PC-3 (cell line): ENCODE measurements at regions not wholly inside any gene's neighbourhood (a gene's known extent, or its start where the extent isn't known, plus 50 kb on each side); places are given as distances from the start of the nearest gene placed in this dataset.

Source experiments
- ATAC-seq: fragments of 200-7000 bp; cut with Tn5 transposase; 2 replicates; pipeline ENCODE4 v1.9.1; 2020; ENCODE audit warnings: mild to moderate bottlenecking, moderate library complexity
- BruUV-seq: library from RNA; stranded (reverse); fragments of 400-500 nt; replicated peaks from 2 replicates; lab custom pipeline; 2021; lab: Mats Ljungman, UMichigan
- CTCF ChIA-PET: fragments of 300-600 bp; sonication (Branson Sonifier 250); formaldehyde crosslinking; loops from one replicate; lab custom pipeline; 2022; ENCODE audit warnings: antibody characterized with exemption; lab: Charles Lee
- POLR2A ChIA-PET: fragments of 300-600 bp; sonication (Branson Sonifier 250); formaldehyde crosslinking; loops from one replicate; lab custom pipeline; 2022; ENCODE audit warnings: antibody characterized with exemption; ENCODE audit not compliant: unreplicated experiment; lab: Charles Lee
- DNase-seq: peaks from one replicate; pipeline ENCODE4 v3.0.0-alpha.2; 2015
- H2AFZ ChIP-seq: fragments of 300-600 bp; sonication (generic); 2 replicates; pipeline ENCODE4 v1.6.0; 2016; ENCODE audit warnings: antibody characterized with exemption, low read length
- H3F3A ChIP-seq: fragments of 300-600 bp; sonication (generic); one replicate; pipeline ENCODE4 v1.6.0; 2017; ENCODE audit warnings: antibody characterized with exemption, low read length, control low read depth, mild to moderate bottlenecking; ENCODE audit not compliant: unreplicated experiment
- H3K27ac ChIP-seq: fragments of 300-600 bp; sonication (generic); 2 replicates; pipeline ENCODE4 v1.5.1; 2016; ENCODE audit warnings: mild to moderate bottlenecking, low read length
- H3K27me3 ChIP-seq: fragments of 300-600 bp; sonication (generic); 2 replicates; pipeline ENCODE4 v1.6.1; 2016; ENCODE audit warnings: low read length, mixed read lengths
- H3K36me3 ChIP-seq: fragments of 300-600 bp; sonication (generic); 2 replicates; pipeline ENCODE4 v1.6.1; 2016; ENCODE audit warnings: low read depth, mixed run types, low read length, mixed read lengths
- H3K4me1 ChIP-seq: fragments of 300-600 bp; sonication (generic); 2 replicates; pipeline ENCODE4 v1.5.1; 2016; ENCODE audit warnings: low read length; ENCODE audit not compliant: insufficient read depth
- H3K4me2 ChIP-seq: fragments of 300-600 bp; sonication (generic); 2 replicates; pipeline ENCODE4 v1.6.0; 2016; ENCODE audit warnings: low read length
- H3K4me3 ChIP-seq: fragments of 300-600 bp; sonication (generic); 2 replicates; pipeline ENCODE4 v1.5.1; 2016; ENCODE audit warnings: mild to moderate bottlenecking, low read length, mixed read lengths
- H3K79me2 ChIP-seq: fragments of 300-600 bp; sonication (generic); 2 replicates; pipeline ENCODE4 v1.6.1; 2017; ENCODE audit warnings: low read length, mixed read lengths
- H3K9ac ChIP-seq: fragments of 300-600 bp; sonication (generic); 2 replicates; pipeline ENCODE4 v1.6.0; 2016; ENCODE audit warnings: mild to moderate bottlenecking, low read length
- H3K9me2 ChIP-seq: fragments of 300-600 bp; sonication (generic); replicated peaks from 2 replicates; pipeline ENCODE4 v1.6.1; 2016; ENCODE audit warnings: mixed run types, low read length, mixed read lengths
- H3K9me3 ChIP-seq: fragments of 300-600 bp; sonication (generic); 2 replicates; pipeline ENCODE4 v1.6.1; 2016; ENCODE audit warnings: low read length, mixed read lengths
- H4K20me1 ChIP-seq: fragments of 300-600 bp; sonication (generic); 2 replicates; pipeline ENCODE4 v1.6.1; 2016; ENCODE audit warnings: low read length, mixed read lengths
- EZH2 ChIP-seq: fragments of 300-600 bp; sonication (generic); IDR thresholded peaks from one replicate; pipeline ENCODE4 v1.6.1; 2017; ENCODE audit warnings: antibody characterized with exemption, mild to moderate bottlenecking, low read length; ENCODE audit not compliant: unreplicated experiment
- EZH2phosphoT487 ChIP-seq: fragments of 300-600 bp; sonication (generic); IDR thresholded peaks from 2 replicates; pipeline ENCODE4 v1.6.1; 2018; ENCODE audit warnings: mild to moderate bottlenecking, antibody characterized with exemption, low read length, borderline replicate concordance
- intact Hi-C: fragments of 100-400 bp; cut with micrococcal nuclease; formaldehyde crosslinking; loops from 2 replicates; pipeline ENCODE4 v1.9.0; 2023
- TF ChIP-seq, protein P1 (sequence below): fragments of 300-600 bp; sonication (generic); conservative IDR thresholded peaks from 2 replicates; pipeline ENCODE4 v1.5.1; 2017; ENCODE audit warnings: antibody characterized with exemption, low read depth, mild to moderate bottlenecking, low read length

- no peak for DNase-seq
- H3K4me1 ChIP-seq, result no peaks in the 10 kb centered on the region
- no peaks in the 10 kb centered on the region for H3F3A ChIP-seq
- ATAC-seq, result no peak
- no peak overlapping the region for H3K27ac ChIP-seq
- H3K9me3 ChIP-seq, result no peaks in the 10 kb centered on the region
- H3K79me2 ChIP-seq, result no peaks in the 10 kb centered on the region
- H3K27me3 ChIP-seq, result no peaks in the 10 kb centered on the region
- H3K36me3 ChIP-seq, result no peaks in the 10 kb centered on the region
- no peak overlapping the region for H3K9ac ChIP-seq
- no peak overlapping the region for H2AFZ ChIP-seq
- TF ChIP-seq, protein P1, sequence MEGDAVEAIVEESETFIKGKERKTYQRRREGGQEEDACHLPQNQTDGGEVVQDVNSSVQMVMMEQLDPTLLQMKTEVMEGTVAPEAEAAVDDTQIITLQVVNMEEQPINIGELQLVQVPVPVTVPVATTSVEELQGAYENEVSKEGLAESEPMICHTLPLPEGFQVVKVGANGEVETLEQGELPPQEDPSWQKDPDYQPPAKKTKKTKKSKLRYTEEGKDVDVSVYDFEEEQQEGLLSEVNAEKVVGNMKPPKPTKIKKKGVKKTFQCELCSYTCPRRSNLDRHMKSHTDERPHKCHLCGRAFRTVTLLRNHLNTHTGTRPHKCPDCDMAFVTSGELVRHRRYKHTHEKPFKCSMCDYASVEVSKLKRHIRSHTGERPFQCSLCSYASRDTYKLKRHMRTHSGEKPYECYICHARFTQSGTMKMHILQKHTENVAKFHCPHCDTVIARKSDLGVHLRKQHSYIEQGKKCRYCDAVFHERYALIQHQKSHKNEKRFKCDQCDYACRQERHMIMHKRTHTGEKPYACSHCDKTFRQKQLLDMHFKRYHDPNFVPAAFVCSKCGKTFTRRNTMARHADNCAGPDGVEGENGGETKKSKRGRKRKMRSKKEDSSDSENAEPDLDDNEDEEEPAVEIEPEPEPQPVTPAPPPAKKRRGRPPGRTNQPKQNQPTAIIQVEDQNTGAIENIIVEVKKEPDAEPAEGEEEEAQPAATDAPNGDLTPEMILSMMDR, result no peak
- ChIA-PET POLR2A (no interaction called here), CTCF (no interaction called here)
- H3K9me2 ChIP-seq, result no peaks in the 10 kb centered on the region
- H4K20me1 ChIP-seq, result no peaks in the 10 kb centered on the region
- no TSS peak for BruUV-seq
- H3K4me2 ChIP-seq, result no peak overlapping the region
- no peak overlapping the region for H3K4me3 ChIP-seq
- intact Hi-C loops, result no loop called here
These were observed 380.0 kb upstream of the ADGRL2 start for GRCh38 chr1:81420760-81421159.

GRCh38 chr1:81414488-81415015 lies 386.2 kb upstream of the ADGRL2 start:
- H3K79me2 ChIP-seq, result no peaks in the 10 kb centered on the region
- TF ChIP-seq, protein P1, result peak; percentile 79
- TF ChIP-seq EZH2phosphoT487, result no peak
- no TSS peak for BruUV-seq
- H2AFZ ChIP-seq, result no peak overlapping the region
- no peaks in the 10 kb centered on the region for H3K9me3 ChIP-seq
- ATAC-seq (peak; percentile 20; the same call in 1 of the 2 replicates), DNase-seq (peak; percentile 44)
- H3K4me2 ChIP-seq, result no peak overlapping the region
- no peak overlapping the region for H3K4me3 ChIP-seq
- H4K20me1 ChIP-seq, result no peaks in the 10 kb centered on the region
- H3K27me3 ChIP-seq, result peaks cover 11% of the 10 kb centered on the region; the same call in 1 of the 2 replicates
- no peak overlapping the region for H3K27ac ChIP-seq
- no peaks in the 10 kb centered on the region for H3K36me3 ChIP-seq
- intact Hi-C loops, result no loop called here
- POLR2A ChIA-PET, result no interaction called here
- CTCF ChIA-PET, result interaction anchor here (0.6 kb wide), 1 partner anchor 108 kb away, joined by 3 read pairs; no protein-coding TSS in a partner anchor
- no peaks in the 10 kb centered on the region for H3K4me1 ChIP-seq
- H3F3A ChIP-seq, result no peaks in the 10 kb centered on the region
- H3K9ac ChIP-seq, result no peak overlapping the region
- no peaks in the 10 kb centered on the region for H3K9me2 ChIP-seq

DNA sequence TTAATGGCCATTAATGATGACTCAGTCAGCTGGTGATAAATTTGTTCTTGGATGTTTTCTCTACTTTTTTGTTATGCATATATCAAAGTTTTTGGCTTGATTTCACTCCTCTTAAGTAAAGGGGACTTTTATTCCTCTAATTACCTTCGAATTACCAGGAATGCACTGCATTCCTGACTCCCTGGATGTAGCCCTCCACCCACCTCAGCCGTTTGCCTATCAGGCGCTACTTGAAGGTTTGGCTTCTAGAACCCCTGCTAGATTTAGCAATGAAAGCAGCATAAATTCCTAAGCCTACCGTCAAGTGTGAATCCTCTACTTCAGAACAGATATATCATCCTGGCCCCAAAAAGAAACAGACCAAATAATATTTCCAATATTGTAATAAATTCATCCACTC lies 387.8 kb upstream of the ADGRL2 start:
- POLR2A ChIA-PET, result no interaction called here
- Histone ChIP-seq H3K9me2 (no peaks in the 10 kb centered on the region), H3K27ac (no peak overlapping the region), H3K4me3 (no peak overlapping the region), H3K4me1 (no peaks in the 10 kb centered on the region), H3K9ac (no peak overlapping the region), H3K27me3 (peaks cover 15% of the 10 kb centered on the region; the same call in 1 of the 2 replicates), H4K20me1 (no peaks in the 10 kb centered on the region), H3K36me3 (no peaks in the 10 kb centered on the region), H3K79me2 (no peaks in the 10 kb centered on the region), H3K9me3 (no peaks in the 10 kb centered on the region), H2AFZ (no peak overlapping the region), H3F3A (no peaks in the 10 kb centered on the region), H3K4me2 (no peak overlapping the region)
- intact Hi-C loops, result no loop called here
- ATAC-seq, result no peak
- no peak for DNase-seq
- BruUV-seq, result no TSS peak
- no peak for TF ChIP-seq EZH2
- TF ChIP-seq, protein P1, result no peak
- no peak for TF ChIP-seq EZH2phosphoT487
- CTCF ChIA-PET, result no interaction called here
